Suprapubic skin (tissue), 4 donors: ENCODE measurements at regions not wholly inside any gene's neighbourhood (a gene's known extent, or its start where the extent isn't known, plus 50 kb on each side); places are given as distances from the start of the nearest gene placed in this dataset.

ENCODE experiments used
- CTCF ChIP-seq, 2 donors: fragments of 200-600 bp in 1 of 2; fragments of 450-650 bp in 1 of 2; sonication (generic) in 1 of 2; IDR thresholded peaks; one replicate each; pipeline ENCODE4 v1.5.1; 2016 to 2019; ENCODE audit warnings: antibody characterized with exemption in 2 of 2, mild to moderate bottlenecking in 1 of 2, moderate library complexity in 1 of 2
- EP300 ChIP-seq: sonication (generic); formaldehyde crosslinking; IDR thresholded peaks from one replicate; pipeline ENCODE4 v1.6.1; 2017; ENCODE audit warnings: antibody characterized with exemption
- POLR2A ChIP-seq, 2 donors: fragments of 450-650 bp; IDR thresholded peaks; one replicate each; pipeline ENCODE4 v1.6.1; 2017; ENCODE audit warnings: antibody characterized with exemption in 2 of 2, mild to moderate bottlenecking in 2 of 2, moderate library complexity in 2 of 2
- POLR2AphosphoS5 ChIP-seq, 3 donors: sonication (generic); formaldehyde crosslinking; IDR thresholded peaks; one replicate each; pipeline ENCODE4 v1.6.1; 2017; ENCODE audit warnings: antibody characterized with exemption in 3 of 3

- no peak for TF ChIP-seq POLR2A (IDR thresholded peaks at IDR 0.05)
- TF ChIP-seq CTCF (IDR thresholded peaks at IDR 0.05), result no peak
- no peak for TF ChIP-seq POLR2AphosphoS5 (IDR thresholded peaks at IDR 0.05)
- no peak for TF ChIP-seq EP300
Measured at GRCh38 chr21:14607262-14607661, 61.1 kb upstream of the SAMSN1 start.
